SK-N-SH treated with all-trans-retinoic acid at 6 μM for 48 hours (cell line): ENCODE measurements at regions not wholly inside any gene's neighbourhood (a gene's known extent, or its start where the extent isn't known, plus 50 kb on each side); places are given as distances from the start of the nearest gene placed in this dataset.

Source experiments
- ARNTL ChIP-seq: fragments of 450-650 bp; formaldehyde crosslinking; IDR thresholded peaks from 2 replicates; pipeline ENCODE4 v1.5.0; 2020; ENCODE audit warnings: low read depth, mild to moderate bottlenecking, moderate library complexity, borderline replicate concordance
- BACH2 ChIP-seq: fragments of 250-450 bp; sonication (Bioruptor Pico); IDR thresholded peaks from 2 replicates; pipeline ENCODE4 v1.9.0; 2021; ENCODE audit warnings: mild to moderate bottlenecking, borderline replicate concordance
- ISL1 ChIP-seq: fragments of 250-450 bp; sonication (Bioruptor Pico); IDR thresholded peaks from 2 replicates; pipeline ENCODE4 v2.1.2; 2022; ENCODE audit warnings: mild to moderate bottlenecking, moderate library complexity
- OSR1 ChIP-seq: fragments of 250-450 bp; sonication (Bioruptor Pico); IDR thresholded peaks from 2 replicates; pipeline ENCODE4 v1.8.0; 2022; ENCODE audit warnings: moderate library complexity, mild to moderate bottlenecking, inconsistent platforms
- TF ChIP-seq, protein P1 (sequence below): fragments of 250-450 bp; sonication (Bioruptor Pico); IDR thresholded peaks from 2 replicates; pipeline ENCODE4 v1.5.1; 2021; ENCODE audit warnings: mild to moderate bottlenecking, moderate library complexity

DNA sequence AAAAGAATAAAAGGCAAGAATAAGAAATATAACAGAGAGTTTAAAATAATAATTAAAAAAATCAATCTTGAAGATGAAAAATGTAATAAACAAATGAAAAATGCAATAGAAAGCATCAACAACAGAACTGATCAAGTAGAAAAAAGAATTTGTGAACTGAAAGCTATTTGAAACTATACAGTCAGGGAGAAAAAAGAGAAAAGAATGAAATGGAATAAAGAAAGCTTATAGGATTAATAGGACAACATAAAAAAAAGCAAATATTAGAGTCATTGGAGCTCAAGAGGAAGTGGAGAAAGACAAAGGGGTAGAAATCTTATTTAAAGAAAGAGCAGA, 126.8 kb upstream of the RPL34 start:
- TF ChIP-seq ARNTL (CRISPR knock-in tag) (no peak), ISL1 (CRISPR knock-in tag) (no peak), OSR1 (CRISPR knock-in tag) (no peak), BACH2 (no peak)
- TF ChIP-seq, protein P1, sequence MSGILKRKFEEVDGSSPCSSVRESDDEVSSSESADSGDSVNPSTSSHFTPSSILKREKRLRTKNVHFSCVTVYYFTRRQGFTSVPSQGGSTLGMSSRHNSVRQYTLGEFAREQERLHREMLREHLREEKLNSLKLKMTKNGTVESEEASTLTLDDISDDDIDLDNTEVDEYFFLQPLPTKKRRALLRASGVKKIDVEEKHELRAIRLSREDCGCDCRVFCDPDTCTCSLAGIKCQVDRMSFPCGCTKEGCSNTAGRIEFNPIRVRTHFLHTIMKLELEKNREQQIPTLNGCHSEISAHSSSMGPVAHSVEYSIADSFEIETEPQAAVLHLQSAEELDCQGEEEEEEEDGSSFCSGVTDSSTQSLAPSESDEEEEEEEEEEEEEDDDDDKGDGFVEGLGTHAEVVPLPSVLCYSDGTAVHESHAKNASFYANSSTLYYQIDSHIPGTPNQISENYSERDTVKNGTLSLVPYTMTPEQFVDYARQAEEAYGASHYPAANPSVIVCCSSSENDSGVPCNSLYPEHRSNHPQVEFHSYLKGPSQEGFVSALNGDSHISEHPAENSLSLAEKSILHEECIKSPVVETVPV, result no peak
